ENCODE measurements at regions not wholly inside any gene's neighbourhood (a gene's known extent, or its start where the extent isn't known, plus 50 kb on each side); places are given as distances from the start of the nearest gene placed in this dataset.

DNA sequence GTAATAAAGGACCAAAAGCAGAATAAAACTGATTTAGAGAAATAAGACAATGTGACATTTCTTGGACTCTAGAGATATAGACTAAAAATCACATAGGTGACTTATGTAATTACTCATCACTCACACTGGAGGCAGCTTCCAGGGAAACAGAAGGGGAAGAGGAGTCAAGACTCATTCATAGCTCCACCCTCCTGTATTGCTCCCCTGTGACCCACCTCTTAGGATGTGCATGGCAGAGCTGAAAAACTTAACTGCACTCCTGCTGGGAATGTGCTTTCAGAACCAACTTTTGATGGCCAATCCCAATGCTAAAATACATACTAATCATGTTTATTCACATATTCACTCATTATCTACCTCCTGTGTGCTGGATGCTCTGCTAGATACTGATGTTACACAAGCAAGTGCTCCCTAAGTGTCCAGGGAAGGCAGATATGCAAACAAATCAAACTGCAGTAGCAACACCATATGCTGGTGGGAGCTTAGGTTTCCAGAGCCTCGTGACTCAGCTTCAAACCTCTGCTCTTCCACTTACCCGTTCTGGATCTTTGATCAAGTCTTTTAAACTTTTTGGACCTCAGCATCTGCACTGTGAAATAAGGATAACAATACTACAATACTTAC, 316.1 kb downstream of the GALC start:
- H3K4me3 ChIP-seq = no peak overlapping the region
- H3K4me1 ChIP-seq (ENCODE audit: insufficient read depth) = no peaks in the 10 kb centered on the region
- H3K9me3 ChIP-seq (ENCODE audit: low read depth) = no peaks in the 10 kb centered on the region
- no peaks in the 10 kb centered on the region for H4K20me1 ChIP-seq (ENCODE audit: insufficient read depth, poor library complexity, severe bottlenecking)
- H3K79me2 ChIP-seq = no peaks in the 10 kb centered on the region
- H3K36me3 ChIP-seq (replicated peaks; ENCODE audit: insufficient read depth, low read depth) = no peaks in the 10 kb centered on the region
- DNase-seq (ENCODE audit: low spot score) = no peak
- no peak overlapping the region for H3K4me2 ChIP-seq
- no peaks in the 10 kb centered on the region for H3K27me3 ChIP-seq
- 67% methylated on average over 2 of the region's 2 CpGs for WGBS (ENCODE audit: low lambda C conversion rate, missing lambda C conversion rate)
- H2AFZ ChIP-seq = no peak overlapping the region
- H3K9me2 ChIP-seq (replicated peaks; ENCODE audit: insufficient read depth) = no peaks in the 10 kb centered on the region
- TF ChIP-seq EZH2 (IDR thresholded peaks at IDR 0.05; ENCODE audit: borderline replicate concordance) (no peak), EZH2phosphoT487 (IDR thresholded peaks at IDR 0.05; ENCODE audit: low read depth, severe bottlenecking, unreplicated experiment) (no peak)
- TF ChIP-seq, protein P1, sequence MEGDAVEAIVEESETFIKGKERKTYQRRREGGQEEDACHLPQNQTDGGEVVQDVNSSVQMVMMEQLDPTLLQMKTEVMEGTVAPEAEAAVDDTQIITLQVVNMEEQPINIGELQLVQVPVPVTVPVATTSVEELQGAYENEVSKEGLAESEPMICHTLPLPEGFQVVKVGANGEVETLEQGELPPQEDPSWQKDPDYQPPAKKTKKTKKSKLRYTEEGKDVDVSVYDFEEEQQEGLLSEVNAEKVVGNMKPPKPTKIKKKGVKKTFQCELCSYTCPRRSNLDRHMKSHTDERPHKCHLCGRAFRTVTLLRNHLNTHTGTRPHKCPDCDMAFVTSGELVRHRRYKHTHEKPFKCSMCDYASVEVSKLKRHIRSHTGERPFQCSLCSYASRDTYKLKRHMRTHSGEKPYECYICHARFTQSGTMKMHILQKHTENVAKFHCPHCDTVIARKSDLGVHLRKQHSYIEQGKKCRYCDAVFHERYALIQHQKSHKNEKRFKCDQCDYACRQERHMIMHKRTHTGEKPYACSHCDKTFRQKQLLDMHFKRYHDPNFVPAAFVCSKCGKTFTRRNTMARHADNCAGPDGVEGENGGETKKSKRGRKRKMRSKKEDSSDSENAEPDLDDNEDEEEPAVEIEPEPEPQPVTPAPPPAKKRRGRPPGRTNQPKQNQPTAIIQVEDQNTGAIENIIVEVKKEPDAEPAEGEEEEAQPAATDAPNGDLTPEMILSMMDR (IDR thresholded peaks at IDR 0.05; ENCODE audit: poor library complexity) = no peak
- H3K27ac ChIP-seq = no peak overlapping the region

DNA sequence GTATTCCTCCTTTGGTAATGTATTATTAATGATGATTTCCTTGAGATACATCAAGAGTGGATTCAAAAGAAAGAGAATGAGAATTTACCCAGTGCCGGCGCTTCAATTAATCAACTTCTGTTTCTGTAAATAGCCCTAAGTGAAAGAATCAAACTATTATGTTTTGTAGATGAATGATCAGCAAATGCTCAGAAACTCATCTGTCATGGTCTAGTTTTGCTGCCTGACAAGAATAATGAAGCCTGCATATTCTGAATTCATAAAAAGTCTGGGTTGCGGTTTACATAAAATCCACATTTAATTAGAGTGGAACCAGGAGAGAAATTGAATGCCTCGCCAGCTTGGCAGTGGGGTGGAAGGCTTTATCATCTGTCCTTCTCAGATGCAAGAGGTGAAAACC, 325.3 kb downstream of the GALC start:
- Histone ChIP-seq H3K4me1 (ENCODE audit: insufficient read depth) (no peaks in the 10 kb centered on the region), H3K9me2 (replicated peaks; ENCODE audit: insufficient read depth) (no peaks in the 10 kb centered on the region), H3K9me3 (ENCODE audit: low read depth) (no peaks in the 10 kb centered on the region), H3K27me3 (no peaks in the 10 kb centered on the region), H3K27ac (no peak overlapping the region), H3K79me2 (no peaks in the 10 kb centered on the region), H3K4me2 (no peak overlapping the region), H3K36me3 (replicated peaks; ENCODE audit: insufficient read depth, low read depth) (no peaks in the 10 kb centered on the region), H2AFZ (no peak overlapping the region), H4K20me1 (ENCODE audit: insufficient read depth, poor library complexity, severe bottlenecking) (no peaks in the 10 kb centered on the region), H3K4me3 (no peak overlapping the region)
- TF ChIP-seq EZH2 (IDR thresholded peaks at IDR 0.05; ENCODE audit: borderline replicate concordance) = no peak
- no peak for TF ChIP-seq EZH2phosphoT487 (IDR thresholded peaks at IDR 0.05; ENCODE audit: low read depth, severe bottlenecking, unreplicated experiment)
- TF ChIP-seq, protein P1 (IDR thresholded peaks at IDR 0.05; ENCODE audit: poor library complexity) = no peak
- DNase-seq (ENCODE audit: low spot score) = no peak
- 93% methylated on average over 4 of the region's 4 CpGs for WGBS (ENCODE audit: low lambda C conversion rate, missing lambda C conversion rate)

DNA sequence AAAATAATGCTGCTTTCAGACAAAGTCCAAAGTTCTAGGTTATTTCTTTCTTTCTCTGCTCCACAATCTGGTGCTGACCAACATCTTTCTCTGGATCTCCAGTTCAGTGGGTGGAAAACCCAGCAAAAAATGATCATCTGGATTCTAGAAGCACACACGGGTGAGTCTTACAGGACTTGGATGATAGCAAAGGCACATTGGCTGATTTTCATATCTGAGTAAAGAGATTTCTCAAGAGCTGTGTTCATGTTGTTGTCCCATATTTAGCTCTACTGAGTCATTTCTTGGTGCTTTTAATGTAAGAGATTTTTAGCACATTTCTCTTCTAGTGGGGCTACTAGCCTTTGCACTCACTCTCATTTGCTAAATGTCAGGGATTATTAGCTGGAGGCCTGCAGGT, 336.7 kb downstream of the GALC start:
- no peaks in the 10 kb centered on the region for H3K27me3 ChIP-seq
- no peak overlapping the region for H3K4me3 ChIP-seq
- H3K9me3 ChIP-seq (ENCODE audit: low read depth) = no peaks in the 10 kb centered on the region
- no peaks in the 10 kb centered on the region for H3K9me2 ChIP-seq (replicated peaks; ENCODE audit: insufficient read depth)
- no peaks in the 10 kb centered on the region for H3K4me1 ChIP-seq (ENCODE audit: insufficient read depth)
- H3K36me3 ChIP-seq (replicated peaks; ENCODE audit: insufficient read depth, low read depth) = no peaks in the 10 kb centered on the region
- no peak overlapping the region for H2AFZ ChIP-seq
- 89% methylated on average over 1 of the region's 1 CpG for WGBS (ENCODE audit: low lambda C conversion rate, missing lambda C conversion rate)
- no peak overlapping the region for H3K27ac ChIP-seq
- no peaks in the 10 kb centered on the region for H4K20me1 ChIP-seq (ENCODE audit: insufficient read depth, poor library complexity, severe bottlenecking)
- no peak overlapping the region for H3K4me2 ChIP-seq
- no peaks in the 10 kb centered on the region for H3K79me2 ChIP-seq
- DNase-seq (ENCODE audit: low spot score) = no peak
- TF ChIP-seq EZH2 (IDR thresholded peaks at IDR 0.05; ENCODE audit: borderline replicate concordance) = no peak
- TF ChIP-seq EZH2phosphoT487 (IDR thresholded peaks at IDR 0.05; ENCODE audit: low read depth, severe bottlenecking, unreplicated experiment) = no peak
- TF ChIP-seq, protein P1 (IDR thresholded peaks at IDR 0.05; ENCODE audit: poor library complexity) = no peak

Data from hepatocyte (in vitro differentiated cells).